Colonic mucosa (tissue), 4 donors: ENCODE measurements at regions not wholly inside any gene's neighbourhood (a gene's known extent, or its start where the extent isn't known, plus 50 kb on each side); places are given as distances from the start of the nearest gene placed in this dataset.

Experiments used
- DNase-seq: peaks from one replicate; pipeline ENCODE4 v3.0.0-alpha.2; 2020
- H3K27ac ChIP-seq: fragments of 200-600 bp; one replicate; pipeline ENCODE4 v1.8.0; 2021
- H3K27me3 ChIP-seq: fragments of 200-600 bp; one replicate; pipeline ENCODE4 v1.8.0; 2021
- H3K36me3 ChIP-seq: fragments of 200-600 bp; one replicate; pipeline ENCODE4 v1.8.0; 2021
- H3K4me1 ChIP-seq: fragments of 200-600 bp; one replicate; pipeline ENCODE4 v1.8.0; 2021; ENCODE audit warnings: mild to moderate bottlenecking
- H3K4me3 ChIP-seq: fragments of 200-600 bp; one replicate; pipeline ENCODE4 v1.8.0; 2021
- H3K9ac ChIP-seq, 2 donors: one replicate each; pipeline ENCODE4 v1.7.0; 2013; ENCODE audit warnings: control low read depth in 2 of 2, low read depth in 2 of 2, low read length in 2 of 2
- H3K9me3 ChIP-seq: fragments of 200-600 bp; one replicate; pipeline ENCODE4 v1.8.0; 2021
- intact Hi-C: fragments of 100-400 bp; cut with DNase I; formaldehyde crosslinking; loops from one replicate; pipeline ENCODE4 v1.14.1; 2022
- TF ChIP-seq, protein P1 (sequence below): fragments of 200-600 bp; IDR thresholded peaks from one replicate; pipeline ENCODE4 v1.8.0; 2022; ENCODE audit warnings: antibody characterized with exemption, mild to moderate bottlenecking
- donor health status: healthy.
- donor health status: DM: no; HTN: no; CAD: no.
- donor health status: DM: no; HTN: no; CAD: no.

GRCh38 chr11:81669935-81670543 is 1063.6 kb downstream of the FAM181B start:
- Histone ChIP-seq H3K27me3 (no peaks in the 10 kb centered on the region), H3K27ac (no peak overlapping the region), H3K4me1 (no peaks in the 10 kb centered on the region), H3K9ac (no peak overlapping the region), H3K4me3 (no peak overlapping the region), H3K36me3 (no peaks in the 10 kb centered on the region), H3K9me3 (no peaks in the 10 kb centered on the region)
- intact Hi-C loops = no loop called here
- no peak for DNase-seq
- TF ChIP-seq, protein P1, sequence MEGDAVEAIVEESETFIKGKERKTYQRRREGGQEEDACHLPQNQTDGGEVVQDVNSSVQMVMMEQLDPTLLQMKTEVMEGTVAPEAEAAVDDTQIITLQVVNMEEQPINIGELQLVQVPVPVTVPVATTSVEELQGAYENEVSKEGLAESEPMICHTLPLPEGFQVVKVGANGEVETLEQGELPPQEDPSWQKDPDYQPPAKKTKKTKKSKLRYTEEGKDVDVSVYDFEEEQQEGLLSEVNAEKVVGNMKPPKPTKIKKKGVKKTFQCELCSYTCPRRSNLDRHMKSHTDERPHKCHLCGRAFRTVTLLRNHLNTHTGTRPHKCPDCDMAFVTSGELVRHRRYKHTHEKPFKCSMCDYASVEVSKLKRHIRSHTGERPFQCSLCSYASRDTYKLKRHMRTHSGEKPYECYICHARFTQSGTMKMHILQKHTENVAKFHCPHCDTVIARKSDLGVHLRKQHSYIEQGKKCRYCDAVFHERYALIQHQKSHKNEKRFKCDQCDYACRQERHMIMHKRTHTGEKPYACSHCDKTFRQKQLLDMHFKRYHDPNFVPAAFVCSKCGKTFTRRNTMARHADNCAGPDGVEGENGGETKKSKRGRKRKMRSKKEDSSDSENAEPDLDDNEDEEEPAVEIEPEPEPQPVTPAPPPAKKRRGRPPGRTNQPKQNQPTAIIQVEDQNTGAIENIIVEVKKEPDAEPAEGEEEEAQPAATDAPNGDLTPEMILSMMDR = no peak

- no peak for DNase-seq
- H3K4me3 ChIP-seq = no peak overlapping the region
- no peak overlapping the region for H3K9ac ChIP-seq
- intact Hi-C loops = no loop called here
- H3K4me1 ChIP-seq = no peaks in the 10 kb centered on the region
- H3K9me3 ChIP-seq = no peaks in the 10 kb centered on the region
- H3K27ac ChIP-seq = no peak overlapping the region
- no peaks in the 10 kb centered on the region for H3K36me3 ChIP-seq
- H3K27me3 ChIP-seq = no peaks in the 10 kb centered on the region
- TF ChIP-seq, protein P1 = no peak
These were observed 1074.9 kb downstream of the FAM181B start for GRCh38 chr11:81658722-81659121.

DNA sequence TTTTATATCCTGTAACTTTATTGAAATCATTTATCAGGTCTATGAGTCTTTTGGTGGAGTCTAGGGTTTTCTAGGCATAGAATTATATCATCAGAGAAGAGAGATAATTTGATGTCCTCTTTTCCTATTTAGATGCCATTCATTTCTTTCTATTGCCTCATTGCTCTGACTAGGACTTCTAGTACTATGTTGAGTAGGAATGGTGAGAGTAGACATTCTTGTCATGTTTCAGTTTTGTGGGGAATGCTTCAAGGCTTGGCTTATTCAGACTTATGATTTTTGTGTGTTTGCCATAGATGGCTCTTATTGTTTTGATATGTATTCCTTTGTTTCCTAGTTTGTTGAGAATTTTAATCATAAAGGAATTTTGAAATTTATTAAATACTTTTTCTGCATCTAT is 1078.3 kb downstream of the FAM181B start:
- no peaks in the 10 kb centered on the region for H3K27me3 ChIP-seq
- no peaks in the 10 kb centered on the region for H3K4me1 ChIP-seq
- no peak overlapping the region for H3K27ac ChIP-seq
- intact Hi-C loops = no loop called here
- no peaks in the 10 kb centered on the region for H3K9me3 ChIP-seq
- H3K9ac ChIP-seq = no peak overlapping the region
- no peak for DNase-seq
- no peak overlapping the region for H3K4me3 ChIP-seq
- TF ChIP-seq, protein P1 = no peak
- no peaks in the 10 kb centered on the region for H3K36me3 ChIP-seq

DNA sequence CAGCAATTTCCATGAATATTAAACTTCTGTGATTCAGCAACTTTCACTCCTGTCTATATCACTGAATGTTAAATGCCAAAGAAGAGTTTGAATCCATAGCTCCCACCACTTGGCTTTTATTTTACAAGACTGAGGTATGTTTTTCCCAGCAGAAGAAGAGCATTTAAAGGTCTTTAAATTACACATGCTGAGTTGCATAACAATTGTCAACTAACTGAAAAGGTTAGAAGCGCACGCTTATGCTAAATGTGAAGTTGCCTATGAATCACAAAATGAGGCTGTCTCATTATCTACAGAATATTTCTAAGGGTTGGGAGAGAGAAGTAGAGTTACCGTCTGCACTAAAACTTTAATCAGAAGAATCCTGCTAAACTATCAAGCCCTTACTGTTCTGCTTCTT is 1086.3 kb downstream of the FAM181B start:
- H3K9me3 ChIP-seq = no peaks in the 10 kb centered on the region
- no peaks in the 10 kb centered on the region for H3K36me3 ChIP-seq
- H3K9ac ChIP-seq = no peak overlapping the region
- intact Hi-C loops = no loop called here
- no peak overlapping the region for H3K4me3 ChIP-seq
- no peaks in the 10 kb centered on the region for H3K27me3 ChIP-seq
- H3K27ac ChIP-seq = no peak overlapping the region
- no peaks in the 10 kb centered on the region for H3K4me1 ChIP-seq
- TF ChIP-seq, protein P1 = no peak
- DNase-seq = no peak

- H3K4me3 ChIP-seq = no peak overlapping the region
- no peak for DNase-seq
- intact Hi-C loops = loop anchor here (5.0 kb wide), 1 partner anchor 1053 kb away; no protein-coding TSS in a partner anchor
These were observed 1089.3 kb downstream of the FAM181B start for GRCh38 chr11:81644239-81644840.

More at GRCh38 chr11:81644239-81644840, 1089.3 kb downstream of the FAM181B start:
- H3K36me3 ChIP-seq = no peaks in the 10 kb centered on the region
- TF ChIP-seq, protein P1 = peak; percentile 64
- H3K27ac ChIP-seq = no peak overlapping the region
- no peaks in the 10 kb centered on the region for H3K4me1 ChIP-seq
- no peak overlapping the region for H3K9ac ChIP-seq
- no peaks in the 10 kb centered on the region for H3K27me3 ChIP-seq
- no peaks in the 10 kb centered on the region for H3K9me3 ChIP-seq
